ENCODE measurements at regions not wholly inside any gene's neighbourhood (a gene's known extent, or its start where the extent isn't known, plus 50 kb on each side); places are given as distances from the start of the nearest gene placed in this dataset.
"Not testable (repeated sequence)": the region's sequence is repeated elsewhere in the genome, so short reads cannot be mapped to it uniquely, and the experiment has no call there.

GRCh38 chr6:88406674-88407073 is 240.5 kb upstream of the CNR1 start:
- not testable (repeated sequence) for TF ChIP-seq CTCF (conservative IDR thresholded peaks at IDR 0.05; ENCODE audit: low read depth in 2 of 2); EZH2phosphoT487 (IDR thresholded peaks at IDR 0.05; ENCODE audit: unreplicated experiment); ZNF331 (CRISPR knock-in tag; IDR thresholded peaks at IDR 0.05; ENCODE audit: low read depth); POLR2AphosphoS5 (IDR thresholded peaks at IDR 0.05; ENCODE audit: low read depth); REST (IDR thresholded peaks at IDR 0.05; ENCODE audit: unreplicated experiment); EZH2 (IDR thresholded peaks at IDR 0.05; ENCODE audit: low read depth, unreplicated experiment); CREB1 (CRISPR knock-in tag; IDR thresholded peaks at IDR 0.05; ENCODE audit: low read depth); ETS1 (IDR thresholded peaks at IDR 0.05); JUNB (IDR thresholded peaks at IDR 0.05; ENCODE audit: unreplicated experiment)
